Activated CD4-positive, CD25-positive, alpha-beta regulatory T cell (primary cell): ENCODE measurements at regions not wholly inside any gene's neighbourhood (a gene's known extent, or its start where the extent isn't known, plus 50 kb on each side); places are given as distances from the start of the nearest gene placed in this dataset.
"Not testable (repeated sequence)": the region's sequence is repeated elsewhere in the genome, so short reads cannot be mapped to it uniquely, and the experiment has no call there.

Source experiments
- DNase-seq, 4 experiments: peaks; one replicate each; lab custom pipeline; 2025; lab: John Stamatoyannopoulos, UW

DNA sequence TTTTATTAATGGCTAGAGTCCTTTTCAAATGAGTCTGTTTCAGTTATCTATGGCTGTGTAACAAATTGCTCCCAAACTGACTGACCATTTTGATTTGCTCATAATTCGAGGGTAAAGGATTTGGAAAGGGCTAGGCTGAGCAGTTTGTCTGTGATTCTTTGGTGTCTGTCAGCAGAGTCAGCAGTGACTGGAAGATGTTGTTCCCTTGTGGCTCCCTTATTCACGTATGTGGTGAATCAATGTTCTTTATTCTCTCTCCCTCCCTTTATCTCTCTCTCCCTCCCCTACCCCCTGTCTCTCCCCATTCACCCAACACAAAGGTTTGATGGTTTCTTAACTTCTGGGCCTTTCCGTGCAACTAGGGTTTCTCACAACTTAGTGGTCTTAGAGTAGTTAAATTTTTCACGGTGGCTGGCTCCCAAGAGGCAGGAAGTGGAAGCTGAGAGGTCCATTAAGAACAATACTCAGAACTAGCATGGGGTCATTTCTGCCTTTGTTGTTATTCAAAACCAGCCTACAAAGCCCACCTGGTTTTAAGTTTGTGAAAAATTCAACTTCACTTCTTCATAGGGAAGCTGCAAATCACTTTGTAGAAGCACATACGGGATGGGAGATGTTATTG lies 772.5 kb upstream of the SLITRK1 start:
- DNase-seq: no peak

- DNase-seq: no peak
These were observed 771.8 kb upstream of the SLITRK1 start for GRCh38 chr13:84653915-84654534.

GRCh38 chr13:84651705-84652104 lies 769.4 kb upstream of the SLITRK1 start:
- no peak for DNase-seq

- no peak for DNase-seq
These were observed 769.0 kb upstream of the SLITRK1 start for GRCh38 chr13:84651288-84651687.

DNA sequence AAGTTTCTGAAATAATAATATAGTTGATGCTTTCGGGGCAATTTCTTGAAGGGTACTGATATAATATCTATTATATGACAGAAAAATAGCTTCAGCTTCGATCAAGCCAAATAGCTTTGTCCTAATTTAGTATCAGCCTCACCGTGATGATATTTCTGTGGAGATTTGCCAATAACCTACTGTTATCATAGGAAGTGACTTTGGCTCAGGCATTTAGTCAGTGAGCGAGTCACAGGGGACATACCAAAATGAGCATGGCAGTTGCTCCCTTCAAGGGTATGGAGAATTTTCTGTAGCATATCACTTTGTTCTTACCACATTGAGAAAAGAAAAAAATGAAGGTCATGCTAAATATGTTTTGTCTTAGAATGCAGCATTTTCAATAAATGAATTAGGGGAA lies 767.6 kb upstream of the SLITRK1 start:
- no peak for DNase-seq

DNA sequence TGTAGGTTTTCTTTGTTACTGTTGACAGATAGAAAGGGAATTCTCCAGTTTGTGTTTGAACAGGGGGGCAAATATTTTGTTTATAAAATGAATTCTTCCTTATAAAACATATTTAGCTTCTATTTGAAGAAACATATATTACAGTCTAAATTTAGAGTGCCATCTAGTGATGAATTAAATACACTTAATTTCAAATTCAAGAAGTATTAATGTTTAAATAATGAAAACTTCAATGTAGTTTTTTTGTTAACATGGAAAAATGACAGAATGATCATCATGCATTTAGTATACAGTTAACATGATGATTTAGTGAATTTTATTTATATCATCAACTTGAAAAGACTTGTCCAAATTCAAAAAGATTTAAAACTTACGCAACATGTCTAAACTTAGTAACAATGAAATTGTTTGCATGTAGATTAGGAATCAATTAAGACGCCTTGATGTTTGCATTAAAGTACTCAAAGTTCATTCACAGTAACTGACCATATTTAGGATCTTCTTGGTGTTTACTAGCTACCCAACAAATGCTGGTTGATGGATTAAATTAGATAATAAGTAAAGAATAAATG lies 765.9 kb upstream of the SLITRK1 start:
- no peak for DNase-seq

DNA sequence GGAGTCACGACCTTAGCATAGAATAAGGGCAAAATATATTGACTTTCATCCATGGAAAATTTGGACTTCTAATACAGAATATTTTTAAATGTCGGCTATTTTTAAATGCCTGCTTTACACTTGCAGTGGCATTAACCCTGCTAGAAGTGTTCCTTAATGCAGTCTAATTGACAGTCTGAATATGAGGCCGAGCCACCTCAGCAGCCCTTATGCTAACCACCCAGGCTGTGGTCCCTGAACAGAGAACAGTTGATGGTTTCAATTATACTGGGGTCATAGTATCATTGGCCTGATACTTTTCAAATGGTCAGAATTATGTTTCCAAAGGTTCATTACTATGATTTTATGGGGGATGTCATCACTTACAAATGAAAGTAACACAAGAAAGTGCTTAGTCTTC lies 764.7 kb upstream of the SLITRK1 start:
- DNase-seq: no peak

GRCh38 chr13:84645196-84646012 lies 763.1 kb upstream of the SLITRK1 start:
- no peak for DNase-seq

DNA sequence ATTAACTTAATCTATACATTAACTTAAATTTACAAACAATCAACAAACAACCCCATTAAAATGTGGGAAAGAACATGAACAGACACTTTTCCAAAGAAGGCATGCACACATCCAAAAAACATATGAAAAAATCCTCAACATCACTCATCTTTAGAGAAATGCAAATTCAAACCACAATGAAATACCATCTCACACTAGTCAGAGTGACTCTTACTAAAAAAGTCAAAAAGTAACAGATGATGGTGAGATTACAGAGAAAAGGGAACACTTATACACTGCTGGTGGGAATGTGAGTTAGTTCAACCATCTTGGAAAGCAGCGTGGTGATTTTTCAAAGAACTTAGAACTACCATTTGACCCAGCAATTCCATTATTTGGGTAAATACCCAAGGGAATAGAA lies 759.2 kb upstream of the SLITRK1 start:
- no peak for DNase-seq

- DNase-seq: no peak
These were observed 758.4 kb upstream of the SLITRK1 start for GRCh38 chr13:84640691-84641090.

GRCh38 chr13:84630476-84630875 lies 748.2 kb upstream of the SLITRK1 start:
- DNase-seq: no peak

GRCh38 chr13:84616864-84617263 lies 734.6 kb upstream of the SLITRK1 start:
- DNase-seq: no peak

DNA sequence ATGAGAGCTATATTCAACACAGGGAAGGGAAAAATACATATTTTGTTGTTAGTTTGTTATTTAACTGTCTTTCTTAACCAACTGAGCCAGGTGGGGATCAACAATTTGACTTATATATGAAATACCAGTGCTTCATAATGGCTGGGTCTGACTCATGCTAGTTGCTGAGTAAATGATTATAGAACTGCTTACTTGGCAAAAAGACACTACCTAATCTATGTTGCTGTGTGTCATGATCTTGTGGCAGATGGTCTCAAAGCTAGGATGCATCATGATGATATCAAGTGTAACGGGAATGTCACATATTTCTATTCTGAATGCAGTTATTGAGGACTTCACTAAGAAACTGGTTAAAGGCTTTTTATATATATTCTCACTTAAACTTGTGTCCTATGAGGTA lies 727.4 kb upstream of the SLITRK1 start:
- no peak for DNase-seq

DNA sequence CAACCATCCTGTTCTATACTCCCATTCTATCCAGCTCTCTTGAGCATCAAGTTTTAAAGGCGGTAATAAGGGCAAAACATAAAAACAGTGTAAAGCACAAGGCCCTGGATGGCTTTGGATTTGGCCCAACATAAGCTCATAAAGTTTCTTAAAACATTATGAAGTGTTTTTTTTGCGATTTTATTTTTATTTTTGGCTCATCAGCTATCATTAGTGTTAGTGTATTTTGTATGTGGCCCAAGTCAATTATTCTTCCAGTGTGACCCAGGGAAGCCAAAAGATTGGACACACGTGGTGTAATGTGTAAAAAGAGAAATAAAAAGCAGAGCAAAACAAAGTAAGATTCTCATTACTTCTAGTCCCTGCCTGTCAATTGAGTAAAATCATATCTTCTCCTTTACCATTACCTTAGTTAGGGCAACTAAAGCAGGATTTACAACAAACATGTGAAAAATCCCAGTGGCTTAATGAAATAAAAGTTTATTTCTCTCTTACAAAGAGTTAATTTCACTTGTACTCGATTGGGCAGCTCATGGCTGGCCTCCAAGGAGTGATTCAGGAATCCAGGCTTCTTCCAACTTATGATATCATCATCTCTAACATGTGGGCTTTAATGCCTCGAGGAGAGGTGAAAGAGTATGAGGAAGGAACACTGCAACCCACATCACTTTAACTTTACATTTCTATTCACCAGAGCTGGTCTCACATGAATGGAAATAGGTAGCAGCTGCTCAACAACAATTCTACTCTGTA lies 725.2 kb upstream of the SLITRK1 start:
- DNase-seq: no peak

DNA sequence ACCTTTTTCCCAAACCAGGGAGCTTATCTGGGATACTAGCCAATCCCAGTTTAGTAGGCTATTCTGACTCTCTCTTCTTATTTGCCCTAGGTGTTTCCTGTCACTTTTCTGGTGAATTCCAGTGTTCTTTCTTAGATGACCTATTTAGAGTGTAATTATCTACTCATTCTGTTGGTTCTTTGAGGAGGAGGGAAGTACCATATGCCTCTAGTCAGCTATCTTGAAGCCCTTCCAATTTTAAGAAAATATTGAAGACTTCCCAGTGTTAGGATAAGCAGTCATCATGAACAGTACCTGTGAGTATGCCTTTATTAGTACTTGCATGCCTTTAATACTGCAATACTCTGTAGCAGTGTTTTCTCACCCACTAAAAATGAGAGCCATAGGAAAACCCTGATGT lies 724.3 kb upstream of the SLITRK1 start:
- DNase-seq: no peak

DNA sequence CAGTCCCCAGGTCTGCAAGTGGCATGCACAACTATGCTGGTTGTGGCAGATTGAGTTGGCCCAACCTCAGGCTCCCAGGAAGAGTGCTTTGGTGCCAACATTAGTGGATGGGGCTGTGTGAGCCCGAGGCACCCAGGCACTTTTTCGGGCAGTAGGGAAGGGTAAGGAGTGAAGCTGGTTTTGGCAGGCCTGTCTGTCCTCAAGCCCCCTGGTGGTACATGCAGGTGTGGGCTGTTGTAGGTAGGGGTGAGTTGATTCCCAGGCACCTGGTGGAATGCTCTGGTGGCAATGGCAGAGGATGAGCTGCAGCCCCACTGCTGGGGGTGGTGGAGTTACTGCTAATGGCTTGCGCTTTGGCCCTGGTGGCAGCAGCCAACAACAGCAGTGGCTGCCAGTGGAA lies 723.7 kb upstream of the SLITRK1 start:
- no peak for DNase-seq

DNA sequence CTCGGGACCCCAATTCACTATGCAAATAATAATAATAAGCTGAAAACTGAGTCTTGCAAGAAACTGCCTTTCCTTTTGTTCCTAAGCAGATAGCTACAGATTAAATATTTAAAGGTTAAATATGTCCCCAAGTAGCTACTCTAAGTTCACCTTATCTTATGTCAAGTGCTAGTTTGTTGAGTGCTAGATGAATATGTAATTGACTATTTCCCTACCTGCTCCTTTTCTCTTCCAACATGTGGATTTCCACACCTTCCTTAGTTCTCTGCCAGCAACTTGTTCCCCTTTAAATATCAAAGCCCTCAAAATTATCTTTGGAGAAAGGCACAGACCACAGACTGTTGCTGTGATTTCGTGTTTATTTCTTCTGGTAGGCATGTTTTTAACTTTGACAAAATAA lies 709.2 kb upstream of the SLITRK1 start:
- no peak for DNase-seq

GRCh38 chr13:84590663-84591062 lies 708.4 kb upstream of the SLITRK1 start:
- DNase-seq: no peak

GRCh38 chr13:84588023-84588422 lies 705.7 kb upstream of the SLITRK1 start:
- no peak for DNase-seq

- not testable (repeated sequence) for DNase-seq
These were observed 697.6 kb upstream of the SLITRK1 start for GRCh38 chr13:84579901-84580300.

GRCh38 chr13:84574851-84575250 lies 692.6 kb upstream of the SLITRK1 start:
- no peak for DNase-seq

DNA sequence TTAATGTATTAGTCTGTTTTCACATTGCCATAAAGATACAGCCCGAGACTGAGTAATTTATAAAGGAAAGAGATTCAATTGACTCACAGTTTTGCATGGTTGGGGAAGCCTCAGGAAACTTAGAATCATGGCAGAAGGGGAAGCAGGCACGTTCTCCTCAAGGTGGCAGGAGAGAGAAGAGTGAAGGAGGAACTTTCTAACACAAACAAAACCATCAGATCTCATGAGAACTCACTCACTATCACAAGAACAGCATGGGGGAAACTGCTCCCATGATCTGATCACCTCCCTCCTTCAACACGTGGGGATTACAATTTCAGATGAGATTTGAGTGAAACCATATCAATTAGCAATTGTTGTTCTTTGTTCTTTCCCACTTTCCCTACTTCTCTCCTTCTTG lies 689.0 kb upstream of the SLITRK1 start:
- no peak for DNase-seq
